ENCODE measurements at regions not wholly inside any gene's neighbourhood (a gene's known extent, or its start where the extent isn't known, plus 50 kb on each side); places are given as distances from the start of the nearest gene placed in this dataset.
"Not testable (repeated sequence)": the region's sequence is repeated elsewhere in the genome, so short reads cannot be mapped to it uniquely, and the experiment has no call there.

- no peak for DNase-seq (ENCODE audit: low read depth in 4 of 4, low spot score in 3 of 4)
These were observed 72.9 kb upstream of the SLC22A23 start for GRCh38 chr6:3529721-3530120.

DNA sequence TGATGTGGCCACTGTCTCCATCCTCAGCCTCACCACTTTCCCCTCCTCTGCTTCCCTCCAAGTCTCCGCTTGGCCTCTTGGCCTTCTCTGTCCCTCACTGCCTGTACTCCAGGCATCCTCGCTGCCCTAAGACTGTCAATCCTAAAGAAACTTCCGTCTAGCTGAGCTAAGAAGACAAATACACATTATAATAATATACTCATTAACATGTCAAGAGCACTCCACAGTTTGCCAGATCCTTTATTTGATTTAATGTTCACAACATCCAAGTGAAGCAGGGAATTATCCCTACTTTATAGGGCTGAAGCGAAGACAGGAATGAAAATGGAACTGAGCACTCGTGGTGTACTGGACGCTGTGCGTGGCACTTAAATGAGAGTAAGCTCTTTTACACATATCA, 72.4 kb upstream of the SLC22A23 start:
- DNase-seq (ENCODE audit: low read depth in 4 of 4, low spot score in 3 of 4), result no peak

- DNase-seq (ENCODE audit: low read depth in 4 of 4, low spot score in 3 of 4), result not testable (repeated sequence)
These were observed 71.3 kb upstream of the SLC22A23 start for GRCh38 chr6:3528081-3528671.

GRCh38 chr6:3527651-3527977, 70.8 kb upstream of the SLC22A23 start:
- DNase-seq (ENCODE audit: low read depth in 4 of 4, low spot score in 3 of 4), result no peak

DNA sequence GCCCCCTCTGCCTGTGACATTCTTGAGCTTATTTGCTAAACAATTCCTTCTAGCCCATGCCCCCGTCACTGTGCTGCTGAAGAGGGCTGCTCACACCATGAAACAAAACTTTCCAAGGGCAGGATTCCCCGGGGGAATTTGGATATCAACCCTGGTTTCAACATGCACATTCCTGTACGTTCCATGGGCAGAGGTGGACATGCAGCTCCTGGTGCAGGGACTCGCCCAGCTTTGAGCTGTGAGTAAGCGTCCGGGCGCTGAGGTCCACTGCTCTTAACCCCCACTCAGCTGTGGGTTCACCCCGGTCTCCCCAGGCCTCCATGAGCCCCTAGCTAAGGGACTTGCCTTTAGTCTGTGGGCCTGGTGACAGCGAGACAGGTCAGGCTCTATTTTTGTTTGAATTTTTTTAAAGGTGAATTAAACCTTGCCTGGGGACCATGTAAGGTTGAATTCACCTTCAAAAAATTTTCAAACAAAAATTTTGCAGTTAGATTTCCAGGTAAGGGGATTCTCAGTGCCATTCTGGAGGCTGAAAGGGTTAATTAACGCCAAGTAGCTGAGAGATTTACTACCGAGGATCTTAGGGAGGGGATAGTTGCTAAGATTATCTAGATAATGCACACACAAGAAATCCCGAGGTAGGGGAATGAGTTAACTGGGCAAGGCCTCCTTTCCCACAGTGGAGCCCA, 70.3 kb upstream of the SLC22A23 start:
- no peak for DNase-seq (ENCODE audit: low read depth in 4 of 4, low spot score in 3 of 4)

- DNase-seq (ENCODE audit: low read depth in 4 of 4, low spot score in 3 of 4), result no peak
These were observed 69.1 kb upstream of the SLC22A23 start for GRCh38 chr6:3525915-3526314.

DNA sequence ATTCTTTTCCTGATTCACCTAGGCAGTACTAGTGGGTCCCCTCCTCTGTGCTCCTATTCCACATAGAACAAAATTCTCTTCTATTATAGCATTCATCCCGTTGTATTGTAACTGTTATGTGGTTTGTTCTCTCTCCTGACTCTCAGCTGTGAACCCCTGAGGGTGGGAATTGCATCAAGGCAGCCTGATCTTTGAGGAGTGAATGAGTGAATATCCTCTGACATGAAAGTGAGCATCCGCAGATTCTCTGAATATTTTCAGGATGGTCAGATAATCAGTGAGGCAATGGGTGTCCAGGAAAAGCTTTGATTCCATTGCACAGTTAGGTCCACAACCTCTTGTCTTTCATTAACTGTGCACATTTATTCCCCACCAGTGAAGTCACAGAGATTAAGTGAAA, 67.6 kb upstream of the SLC22A23 start:
- no peak for DNase-seq (ENCODE audit: low read depth in 4 of 4, low spot score in 3 of 4)

DNA sequence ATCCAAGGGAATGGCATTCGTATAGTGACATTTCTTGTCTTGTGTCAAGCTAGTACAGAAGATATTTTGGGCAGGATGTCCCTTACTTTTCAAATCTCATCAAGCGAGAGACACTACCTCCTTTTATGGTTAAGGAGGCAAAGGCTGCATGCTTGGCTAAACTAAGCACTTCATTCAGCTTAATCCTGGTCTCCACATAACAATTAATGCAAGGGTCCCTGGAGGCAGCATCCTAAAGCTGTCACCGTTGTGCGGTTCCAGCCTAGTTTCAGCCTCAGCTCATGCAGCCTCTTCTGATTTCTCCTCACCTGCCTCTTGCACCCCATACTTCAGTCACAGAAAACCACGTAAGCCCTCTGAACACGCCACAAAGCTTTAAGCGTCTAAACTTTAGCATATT, 67.1 kb upstream of the SLC22A23 start:
- no peak for DNase-seq (ENCODE audit: low read depth in 4 of 4, low spot score in 3 of 4)

DNA sequence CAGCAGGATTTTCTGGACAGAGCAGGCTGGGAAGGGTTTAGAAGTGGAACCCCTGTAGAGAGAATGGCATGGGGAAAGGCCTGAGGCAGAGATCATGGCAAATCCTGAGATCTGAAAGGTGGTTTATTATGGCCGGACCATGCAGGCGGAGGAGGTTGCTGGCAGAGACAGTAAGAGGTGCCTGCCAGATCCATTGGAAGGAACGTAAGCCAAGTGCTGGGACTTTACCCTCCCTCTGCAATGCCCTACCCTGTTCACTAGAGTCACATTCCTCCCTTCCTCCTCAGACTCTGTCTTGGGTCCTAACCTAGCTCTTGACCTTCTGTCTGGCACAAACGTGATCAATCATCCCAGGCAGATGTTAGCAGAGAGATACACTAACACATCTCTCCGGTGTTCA, 66.4 kb upstream of the SLC22A23 start:
- DNase-seq (ENCODE audit: low read depth in 4 of 4, low spot score in 3 of 4), result no peak

- DNase-seq (ENCODE audit: low read depth in 4 of 4, low spot score in 3 of 4), result no peak
These were observed 65.9 kb upstream of the SLC22A23 start for GRCh38 chr6:3522561-3523260.

- no peak for DNase-seq (ENCODE audit: low read depth in 4 of 4, low spot score in 3 of 4)
These were observed 63.7 kb upstream of the SLC22A23 start for GRCh38 chr6:3520281-3521230.

DNA sequence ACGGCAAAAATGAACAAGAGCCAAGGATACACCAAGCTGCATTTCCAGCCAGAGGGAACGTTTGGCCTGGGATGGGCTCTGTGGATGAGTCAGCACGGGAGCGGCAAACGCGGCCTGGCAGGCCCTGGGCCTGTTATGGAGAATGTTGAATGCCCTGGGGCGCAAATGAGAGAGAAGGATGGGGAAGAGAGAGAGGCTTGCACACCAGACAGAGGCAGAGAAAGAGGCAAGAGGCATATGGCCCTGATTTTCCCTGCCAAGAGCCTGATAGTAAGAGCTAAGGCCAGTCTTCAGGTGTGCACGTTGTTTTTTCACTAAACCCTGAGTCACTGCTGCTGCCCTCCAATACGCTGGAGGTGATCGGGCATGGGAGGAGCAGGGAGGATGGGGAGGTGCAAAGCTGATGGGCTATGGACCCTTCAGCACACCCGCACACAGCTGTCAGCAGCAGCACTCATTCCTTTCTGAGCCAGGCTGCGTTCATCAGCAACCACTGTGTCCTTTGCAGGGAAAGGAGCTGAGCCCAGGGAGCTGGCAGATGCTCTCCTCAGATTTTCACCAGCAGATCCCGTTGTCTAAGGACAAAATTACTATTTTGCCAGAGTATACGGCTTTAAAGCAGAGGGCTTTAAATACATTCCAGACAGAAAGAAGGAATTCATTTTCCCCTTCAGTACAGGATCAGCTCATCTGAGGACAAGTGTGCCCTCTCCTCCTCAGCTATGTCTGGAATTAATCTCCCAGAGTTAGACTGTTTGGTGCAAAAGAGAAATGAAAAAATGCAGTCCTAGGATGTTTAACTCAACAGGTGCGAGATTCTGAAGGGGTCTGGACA, 61.7 kb upstream of the SLC22A23 start:
- no peak for DNase-seq (ENCODE audit: low read depth in 4 of 4, low spot score in 3 of 4)

DNA sequence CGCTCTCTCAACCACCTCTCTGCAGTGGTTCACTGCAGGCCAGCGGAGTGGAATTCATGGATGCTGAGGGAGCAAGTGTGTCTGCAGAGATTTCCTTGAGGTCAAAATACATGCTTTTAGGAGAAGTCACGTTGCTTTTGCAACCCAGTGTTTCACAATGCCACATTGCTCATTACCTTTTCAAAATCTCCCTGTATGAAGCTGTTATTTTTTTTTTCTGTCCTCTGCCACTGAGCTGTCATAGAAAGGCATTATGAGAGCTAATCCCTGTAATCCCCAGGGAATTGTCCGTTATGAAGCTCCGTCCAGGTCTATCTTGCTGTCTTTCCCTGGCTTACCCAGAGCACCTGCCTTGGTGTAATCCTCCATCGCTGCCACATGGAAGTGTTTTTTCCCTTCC, 60.5 kb upstream of the SLC22A23 start:
- DNase-seq (ENCODE audit: low read depth in 4 of 4, low spot score in 3 of 4), result no peak

DNA sequence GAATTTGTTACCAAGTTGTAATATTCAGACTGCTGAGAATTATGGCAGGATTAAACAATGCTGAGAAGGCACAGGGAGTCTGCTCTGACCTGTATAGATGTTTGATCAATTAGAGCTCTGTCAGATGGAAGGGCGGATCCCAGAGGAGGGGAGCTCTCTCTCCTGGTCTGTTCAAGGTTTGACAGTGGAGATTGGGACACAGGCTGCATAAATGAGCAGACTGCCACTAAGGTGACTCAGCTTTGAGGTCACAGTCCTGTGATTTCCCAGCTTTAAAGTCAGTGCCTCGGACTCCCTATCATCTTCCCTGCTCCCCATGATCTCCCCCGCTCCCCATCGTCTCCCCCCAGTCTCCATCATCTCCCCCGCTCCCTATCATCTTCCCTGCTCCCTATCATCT, 59.2 kb upstream of the SLC22A23 start:
- no peak for DNase-seq (ENCODE audit: low read depth in 4 of 4, low spot score in 3 of 4)

- no peak for DNase-seq (ENCODE audit: low read depth in 4 of 4, low spot score in 3 of 4)
These were observed 58.8 kb upstream of the SLC22A23 start for GRCh38 chr6:3515669-3516068.

DNA sequence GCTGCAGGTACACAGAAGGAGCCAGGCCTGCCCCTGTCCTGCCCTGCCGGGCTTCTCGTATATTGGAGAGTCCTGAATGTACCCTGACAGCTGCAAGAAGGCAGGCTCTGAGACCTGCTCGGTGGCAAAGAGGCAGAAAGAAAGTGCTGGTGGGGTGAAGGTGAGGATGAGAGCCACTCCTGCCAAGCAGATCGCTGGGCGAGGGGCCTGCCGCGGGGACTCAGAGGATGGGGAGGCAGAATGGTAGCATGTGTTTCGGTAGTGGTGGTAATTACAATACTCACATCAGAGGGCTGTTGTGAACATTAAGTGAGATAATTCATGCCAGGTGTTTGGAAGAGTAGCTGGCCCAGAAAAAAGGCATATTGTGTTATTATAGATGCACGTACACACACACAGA, 56.6 kb upstream of the SLC22A23 start:
- DNase-seq (ENCODE audit: low read depth in 4 of 4, low spot score in 3 of 4), result no peak

- no peak for DNase-seq (ENCODE audit: low read depth in 4 of 4, low spot score in 3 of 4)
These were observed 56.0 kb upstream of the SLC22A23 start for GRCh38 chr6:3512832-3513231.

GRCh38 chr6:3510617-3511016, 53.8 kb upstream of the SLC22A23 start:
- DNase-seq (ENCODE audit: low read depth in 4 of 4, low spot score in 3 of 4), result no peak

- DNase-seq (ENCODE audit: low read depth in 4 of 4, low spot score in 3 of 4), result no peak
These were observed 53.3 kb upstream of the SLC22A23 start for GRCh38 chr6:3510178-3510577.

- no peak for DNase-seq (ENCODE audit: low read depth in 4 of 4, low spot score in 3 of 4)
These were observed 52.5 kb upstream of the SLC22A23 start for GRCh38 chr6:3509336-3509735.

Measured in left renal pelvis (tissue), 4 donors.